NCI-H2107 treated with DMSO at 0.1 percent for 48 hours (cell line): ENCODE measurements at regions not wholly inside any gene's neighbourhood (a gene's known extent, or its start where the extent isn't known, plus 50 kb on each side); places are given as distances from the start of the nearest gene placed in this dataset.

Experiments
- DNase-seq: peaks from one replicate; lab custom pipeline; 2025; ENCODE audit not compliant: unreplicated experiment; lab: John Stamatoyannopoulos, UW

DNA sequence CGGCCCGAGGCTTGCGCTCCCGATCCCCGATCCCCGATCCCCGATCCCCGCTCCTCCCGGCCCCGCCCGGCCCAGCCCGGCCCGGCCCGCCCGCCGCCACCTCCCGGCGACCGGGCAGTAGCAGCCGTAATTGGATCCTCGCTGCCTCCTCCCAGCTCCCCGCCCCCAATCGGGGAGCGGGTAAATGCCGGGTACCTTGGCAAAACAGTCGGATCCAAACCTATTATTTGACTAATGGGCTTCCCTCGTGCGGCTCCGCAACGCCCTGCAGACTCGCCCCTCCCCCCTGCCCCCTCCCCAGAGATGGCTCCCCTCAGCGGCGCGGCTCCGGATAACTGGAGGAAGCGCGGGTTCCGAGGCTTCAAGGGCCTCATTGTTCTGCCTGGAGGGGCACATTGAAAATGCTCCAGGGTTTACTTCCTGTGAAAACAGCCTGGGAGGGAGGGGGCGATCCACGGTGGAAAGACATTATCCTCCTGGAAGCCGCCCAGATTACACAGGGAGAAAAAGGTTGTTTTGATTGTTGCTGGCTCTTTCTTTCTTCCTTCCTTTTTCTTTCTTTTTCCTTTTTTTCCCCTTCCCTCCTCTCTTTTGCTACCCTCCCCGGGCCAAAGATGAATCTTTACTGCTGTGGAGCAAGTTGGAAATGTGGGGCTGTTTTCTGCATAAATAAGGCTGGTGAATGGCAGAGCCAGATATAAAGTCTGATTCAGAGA, 94.7 kb upstream of the ZMIZ1 start:
- peak; percentile 72 for DNase-seq

DNA sequence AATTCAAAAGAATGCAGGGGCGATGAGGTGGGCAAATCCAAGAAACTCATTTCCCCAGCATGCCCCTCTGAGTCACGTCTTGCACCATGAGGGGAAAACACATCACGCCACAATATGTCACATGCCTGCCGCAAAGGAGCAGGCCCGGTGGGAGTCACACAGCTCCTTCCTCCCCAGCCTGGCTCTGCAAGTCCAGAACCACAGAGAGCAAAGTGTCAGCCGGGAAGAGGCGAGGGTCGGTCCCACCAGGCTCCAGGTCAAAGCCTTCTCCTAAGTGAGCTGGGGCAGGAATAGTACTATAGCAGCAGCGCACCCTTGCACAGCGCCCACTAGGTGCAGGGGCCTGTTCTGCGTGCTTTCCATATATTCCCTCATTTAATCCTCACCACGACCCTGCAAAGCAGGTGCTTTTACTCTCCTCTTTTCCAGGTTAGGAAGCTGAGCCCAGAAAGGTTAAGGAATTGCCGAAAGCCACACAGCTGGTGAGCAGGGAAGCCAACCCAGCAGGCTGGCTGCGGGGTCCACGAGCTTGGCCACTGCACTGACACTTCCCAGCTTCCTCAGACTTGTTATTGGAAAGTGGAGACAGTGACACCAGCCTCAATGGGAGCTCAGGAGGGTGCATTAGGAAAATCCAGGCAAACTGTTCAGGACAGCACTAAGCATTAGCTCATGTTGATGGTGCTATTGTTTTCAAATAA, 94.0 kb upstream of the ZMIZ1 start:
- peak; percentile 23 for DNase-seq

DNA sequence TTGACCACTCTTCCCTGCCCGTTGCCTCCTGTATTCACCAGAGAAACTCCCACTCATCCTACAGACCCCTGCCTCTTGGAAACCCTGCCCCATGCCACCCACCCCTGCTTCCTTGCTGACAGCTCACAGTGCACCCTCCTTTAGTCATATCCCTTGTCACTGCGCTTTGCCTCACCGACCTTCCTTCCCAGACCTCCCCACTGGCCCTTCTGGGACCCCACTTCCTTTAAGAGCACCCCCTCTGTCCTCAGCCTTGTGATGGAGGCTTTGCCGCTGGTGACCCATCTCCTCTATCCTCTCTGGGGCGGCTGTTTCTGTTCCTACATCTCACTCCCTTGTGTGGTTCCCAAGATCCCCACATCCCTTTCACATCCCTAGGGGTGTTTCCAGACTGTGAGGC, 92.8 kb upstream of the ZMIZ1 start:
- no peak for DNase-seq

DNA sequence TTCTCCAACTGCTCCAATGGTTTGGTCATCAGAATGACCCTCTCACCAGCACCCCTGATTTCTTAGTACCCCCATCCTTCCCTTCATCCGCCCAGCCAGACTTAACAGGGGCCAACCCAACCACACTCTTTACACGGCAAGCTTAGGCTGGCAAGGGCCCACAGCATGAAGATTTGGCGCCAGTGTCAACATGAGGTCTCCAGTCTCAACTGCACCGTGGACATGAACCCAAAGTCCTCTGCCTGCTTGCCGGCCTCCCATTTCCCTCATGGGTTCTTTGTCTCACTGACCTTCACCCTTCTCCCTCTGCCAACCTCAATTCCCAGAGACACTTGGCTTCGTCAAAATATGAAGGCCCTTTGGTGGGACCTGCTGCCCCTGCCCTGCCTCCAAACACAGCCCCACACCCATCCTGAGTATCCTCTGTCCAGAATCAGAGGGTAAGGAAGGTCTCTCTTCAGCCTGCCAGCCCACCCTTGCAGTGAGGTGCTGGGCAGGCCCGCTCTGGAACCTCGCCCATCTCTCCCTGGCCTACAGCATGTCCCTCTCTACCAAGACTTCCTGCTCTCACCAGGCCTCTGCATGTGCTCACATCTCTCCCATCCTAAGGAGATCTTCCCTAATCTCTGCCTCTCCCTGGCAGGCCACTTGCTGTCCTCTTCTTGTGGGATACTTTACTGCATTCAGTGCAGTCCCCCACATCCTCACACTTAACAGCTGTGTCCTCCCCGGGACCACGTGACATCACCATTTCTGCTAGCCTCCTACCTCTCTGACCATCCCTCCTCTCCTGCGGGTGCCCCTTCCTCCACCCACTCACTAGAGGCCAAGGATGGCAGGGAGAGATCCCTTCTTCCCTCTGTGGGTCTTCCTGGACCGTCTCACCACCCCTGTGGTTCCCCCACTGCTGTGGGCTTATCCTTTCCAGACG, 91.7 kb upstream of the ZMIZ1 start:
- DNase-seq = no peak

DNA sequence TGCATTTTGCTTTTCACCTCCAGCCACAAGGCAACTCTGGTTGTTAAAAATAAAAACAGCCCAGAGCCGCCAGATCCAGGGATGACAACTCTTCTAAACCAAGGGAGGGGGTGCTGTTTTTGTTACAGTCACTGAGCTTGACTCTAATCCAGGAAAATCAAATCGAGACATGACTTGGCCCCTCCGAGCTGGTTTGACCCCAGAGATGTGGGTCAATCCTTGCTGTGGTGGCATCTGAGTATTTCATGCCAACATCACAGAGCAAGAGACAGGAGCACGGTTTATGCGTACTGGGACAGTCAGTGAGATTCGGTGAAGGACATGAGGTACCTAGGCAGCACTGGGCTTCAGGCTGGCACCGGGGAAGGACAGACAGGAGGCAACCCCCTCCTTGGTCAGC, 88.8 kb upstream of the ZMIZ1 start:
- no peak for DNase-seq

DNA sequence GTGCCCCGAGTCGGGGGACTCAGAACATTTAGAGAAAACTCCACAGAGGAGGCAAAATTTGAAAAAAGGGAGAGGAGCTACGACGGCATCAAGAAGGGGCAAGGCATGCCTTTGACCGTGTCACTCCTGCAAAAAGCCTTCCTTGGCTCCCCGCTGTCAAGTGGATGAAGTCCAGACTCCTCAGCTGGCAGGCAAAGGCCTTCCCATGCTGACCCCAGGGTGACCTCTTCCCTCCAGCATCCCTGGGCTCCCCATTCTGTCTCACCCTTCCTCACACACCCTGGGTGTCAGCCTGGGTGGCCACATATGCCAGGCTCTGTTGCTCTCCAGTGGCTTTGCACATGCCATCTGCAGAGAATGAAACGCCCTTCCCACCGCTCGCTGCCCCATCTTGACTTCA, 88.4 kb upstream of the ZMIZ1 start:
- DNase-seq = no peak

DNA sequence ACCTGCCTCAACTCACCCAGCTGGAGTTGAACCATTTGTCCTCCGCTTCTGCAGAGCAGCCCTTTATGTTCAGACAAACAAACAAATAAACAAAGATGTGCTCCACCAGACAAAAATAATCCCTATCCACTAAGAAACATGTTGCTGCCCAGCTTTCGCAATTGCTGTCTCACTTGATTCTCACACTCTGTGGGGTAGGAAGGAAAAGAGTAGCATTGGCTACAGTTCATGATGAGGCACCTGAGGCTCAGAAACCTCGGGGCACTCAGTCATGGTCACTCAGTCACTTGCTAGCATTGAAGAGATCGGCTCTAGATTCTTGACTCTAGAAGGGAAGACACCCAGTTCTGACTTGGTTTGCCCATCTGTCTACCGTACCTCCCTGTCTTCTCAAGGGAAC, 88.0 kb upstream of the ZMIZ1 start:
- no peak for DNase-seq

DNA sequence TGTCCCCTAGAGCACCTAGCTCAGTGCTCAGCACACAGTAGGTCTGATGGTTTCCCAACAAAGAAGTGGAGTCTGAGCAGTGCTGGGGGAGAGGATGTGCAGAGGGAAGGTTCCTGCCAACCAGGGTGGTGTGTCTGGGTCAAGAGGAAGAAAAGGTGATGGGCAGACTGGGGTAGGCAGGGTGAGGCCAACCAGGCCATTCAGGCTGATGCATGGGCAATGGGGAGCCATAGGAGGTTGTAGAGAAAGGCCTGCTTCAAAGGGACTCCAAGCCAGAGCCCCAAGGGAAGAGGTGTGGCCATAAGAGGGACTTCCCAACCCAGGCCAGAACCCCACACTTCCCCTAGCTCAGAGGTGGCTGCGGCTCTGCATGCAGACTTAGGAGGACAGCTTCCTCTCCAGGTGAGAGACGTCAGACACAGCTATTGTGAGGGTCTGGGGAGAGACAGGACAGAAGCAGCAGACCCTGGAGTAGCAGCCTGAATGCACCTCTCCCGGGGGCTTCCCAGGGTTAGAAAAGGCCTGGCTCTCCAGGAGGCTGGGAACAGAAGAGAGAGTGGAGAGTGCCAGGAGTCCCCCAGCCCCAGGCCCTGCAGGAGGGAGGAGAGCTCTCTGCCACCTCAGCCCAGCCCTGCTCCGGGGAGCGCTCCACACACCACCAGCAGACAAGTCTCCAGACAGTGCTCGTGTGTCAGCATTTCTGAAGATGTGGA, 87.4 kb upstream of the ZMIZ1 start:
- no peak for DNase-seq

DNA sequence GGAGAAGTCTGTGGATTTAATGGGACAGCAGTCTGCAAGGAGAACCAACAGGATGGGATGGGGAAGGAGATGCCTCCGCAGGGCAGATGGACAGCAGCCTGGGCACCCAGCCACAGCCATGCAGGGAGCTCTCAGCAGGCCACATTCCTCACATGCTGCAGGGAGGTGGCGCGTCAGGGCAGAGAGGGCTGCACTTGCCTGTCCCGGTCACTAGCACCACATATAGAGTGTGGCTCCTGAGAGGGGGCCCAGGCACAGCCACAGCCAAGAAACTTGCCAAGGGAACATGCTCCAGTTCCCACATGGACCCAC, 86.8 kb upstream of the ZMIZ1 start:
- DNase-seq = no peak

DNA sequence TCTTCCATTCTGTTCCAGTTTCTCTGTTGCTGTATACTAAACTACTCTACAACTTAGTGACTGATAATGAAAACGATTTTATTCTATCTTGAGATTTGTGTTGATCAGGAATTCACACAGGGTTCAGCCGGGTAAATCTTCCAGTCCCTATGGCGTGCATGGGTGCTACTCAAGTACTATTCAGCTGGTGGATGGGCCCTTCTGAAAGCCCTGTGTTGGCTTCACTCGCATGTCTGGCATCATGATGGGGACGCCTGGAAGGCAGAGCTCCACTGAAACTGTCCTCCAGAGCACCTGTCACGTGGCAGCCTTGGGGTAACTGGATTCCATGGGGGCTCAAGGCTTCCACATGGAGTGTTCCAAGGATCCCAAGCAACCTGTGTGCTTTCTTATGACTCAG, 86.0 kb upstream of the ZMIZ1 start:
- no peak for DNase-seq

DNA sequence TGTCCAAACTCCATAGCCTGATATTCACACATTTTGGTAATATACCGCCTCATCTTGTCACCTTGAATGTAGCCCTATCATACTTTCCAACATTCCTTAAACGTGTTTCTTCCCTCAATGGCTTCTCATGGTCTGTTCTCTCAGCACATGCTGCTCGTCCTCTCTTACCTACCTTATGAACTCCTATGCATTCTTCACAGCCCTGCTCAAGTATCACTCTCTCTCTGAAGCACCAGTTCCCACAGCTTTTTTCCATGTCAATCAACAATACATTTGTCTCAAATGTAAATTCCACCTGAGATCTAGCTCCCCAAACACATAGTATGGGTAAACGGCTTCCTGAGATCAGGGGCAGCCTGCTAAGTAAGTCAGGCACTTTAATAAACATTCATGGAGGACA, 85.2 kb upstream of the ZMIZ1 start:
- DNase-seq = no peak

DNA sequence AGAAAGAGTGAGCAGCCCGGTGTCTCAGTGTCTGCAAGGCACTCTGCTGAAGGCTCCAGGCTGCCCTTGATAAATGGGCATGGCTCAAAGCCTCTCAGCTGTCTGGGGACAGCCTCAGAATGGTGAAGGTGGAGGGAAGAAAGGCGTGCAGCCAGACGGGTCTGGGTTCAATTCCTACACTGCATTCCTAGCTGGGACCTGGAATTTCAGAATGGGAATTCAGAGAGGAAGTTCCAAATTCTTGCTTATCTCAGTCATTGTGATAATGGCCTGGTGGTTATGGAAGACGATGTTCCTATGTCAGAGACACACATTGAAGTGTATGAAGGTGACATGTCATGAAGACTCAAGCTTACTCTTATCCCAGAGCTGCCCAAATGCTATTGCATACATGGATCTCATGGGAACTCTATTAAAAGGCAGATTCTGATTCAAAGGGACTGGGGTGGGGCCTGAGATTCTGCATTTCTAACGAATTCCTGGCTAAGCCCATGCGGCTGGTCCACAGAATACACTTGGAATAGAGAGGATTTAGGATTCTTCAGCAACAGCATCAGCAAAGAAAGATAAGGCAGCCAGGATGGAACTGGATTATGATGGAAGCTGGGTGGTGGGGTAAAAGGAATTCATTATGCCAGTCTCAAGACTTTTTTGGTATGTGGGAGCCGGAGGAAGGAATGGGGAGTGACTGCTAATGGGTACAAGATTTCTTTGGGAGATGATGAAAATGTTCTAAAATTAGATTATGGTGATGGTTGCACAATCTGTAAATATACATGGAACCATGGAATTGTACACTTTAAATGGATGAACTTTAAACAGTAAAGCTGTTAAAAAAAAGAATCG, 82.6 kb upstream of the ZMIZ1 start:
- DNase-seq = no peak

DNA sequence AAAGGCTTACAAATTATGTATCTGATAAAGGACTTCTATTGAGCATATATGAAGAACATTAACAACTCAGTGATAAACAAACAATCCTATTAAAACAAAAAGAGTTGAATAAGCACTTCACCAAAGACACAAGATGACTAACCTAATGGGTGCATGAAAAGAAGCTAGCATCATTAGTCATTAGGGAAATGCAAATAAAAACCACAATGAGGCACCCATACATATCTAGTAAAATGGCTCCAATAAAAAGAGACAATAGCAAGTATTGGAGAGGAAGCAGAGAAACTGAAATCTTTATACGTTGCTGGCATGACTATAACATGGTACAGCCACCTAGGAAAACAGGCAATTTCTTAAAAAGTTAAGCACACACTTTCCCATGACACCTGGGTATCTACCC, 77.6 kb upstream of the ZMIZ1 start:
- no peak for DNase-seq

DNA sequence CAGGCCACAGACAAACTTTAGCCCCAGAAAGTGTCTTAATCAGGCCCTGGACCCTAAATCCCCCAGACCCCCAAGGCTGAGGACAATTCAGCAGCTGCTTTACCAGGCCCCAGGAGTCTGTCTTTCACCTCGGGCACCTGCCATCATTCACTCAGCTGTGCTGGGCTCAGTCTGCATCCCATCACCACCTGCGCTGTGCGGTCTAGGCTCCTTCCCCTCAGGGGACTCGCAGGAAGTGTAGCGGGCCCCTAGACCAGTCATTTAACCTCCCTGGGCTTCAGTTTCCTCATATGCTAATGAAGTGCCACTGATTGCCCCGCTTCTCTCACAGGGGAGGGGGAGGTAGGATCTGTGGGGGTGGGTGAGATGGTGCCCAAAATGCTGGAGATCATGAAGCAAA, 76.4 kb upstream of the ZMIZ1 start:
- DNase-seq = no peak

DNA sequence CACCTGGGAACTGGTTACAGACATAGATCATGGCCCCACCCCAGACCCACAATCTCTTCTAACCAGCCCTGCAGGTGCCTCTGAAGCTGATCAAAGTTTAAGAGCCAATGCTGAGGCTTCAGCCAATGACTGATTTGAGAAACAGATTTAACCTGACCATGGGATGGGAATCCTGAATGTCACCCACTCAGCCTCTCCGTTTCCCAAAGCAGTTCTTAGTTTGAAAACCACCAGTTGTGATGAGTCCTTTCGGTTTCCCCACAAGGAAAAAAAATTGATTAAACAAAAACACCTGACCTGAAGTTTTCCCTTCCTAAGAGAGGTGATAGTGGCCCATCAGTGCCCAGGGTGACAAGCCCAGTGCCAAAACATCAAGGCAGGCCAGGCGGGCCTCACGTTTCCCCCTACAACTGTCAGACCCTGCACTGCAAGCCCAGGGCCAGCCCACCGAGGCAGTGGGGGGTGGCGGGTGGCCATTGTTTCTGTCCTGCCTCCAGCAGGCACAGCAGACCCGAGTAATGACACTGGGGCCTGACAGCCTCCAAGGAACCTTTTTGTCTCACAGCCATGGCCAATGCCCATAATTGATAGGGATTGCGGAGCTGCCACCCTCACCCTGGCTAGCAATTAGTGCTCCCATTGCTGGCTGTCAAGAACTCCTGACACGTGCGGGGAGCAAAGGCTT, 75.4 kb upstream of the ZMIZ1 start:
- DNase-seq = no peak

DNA sequence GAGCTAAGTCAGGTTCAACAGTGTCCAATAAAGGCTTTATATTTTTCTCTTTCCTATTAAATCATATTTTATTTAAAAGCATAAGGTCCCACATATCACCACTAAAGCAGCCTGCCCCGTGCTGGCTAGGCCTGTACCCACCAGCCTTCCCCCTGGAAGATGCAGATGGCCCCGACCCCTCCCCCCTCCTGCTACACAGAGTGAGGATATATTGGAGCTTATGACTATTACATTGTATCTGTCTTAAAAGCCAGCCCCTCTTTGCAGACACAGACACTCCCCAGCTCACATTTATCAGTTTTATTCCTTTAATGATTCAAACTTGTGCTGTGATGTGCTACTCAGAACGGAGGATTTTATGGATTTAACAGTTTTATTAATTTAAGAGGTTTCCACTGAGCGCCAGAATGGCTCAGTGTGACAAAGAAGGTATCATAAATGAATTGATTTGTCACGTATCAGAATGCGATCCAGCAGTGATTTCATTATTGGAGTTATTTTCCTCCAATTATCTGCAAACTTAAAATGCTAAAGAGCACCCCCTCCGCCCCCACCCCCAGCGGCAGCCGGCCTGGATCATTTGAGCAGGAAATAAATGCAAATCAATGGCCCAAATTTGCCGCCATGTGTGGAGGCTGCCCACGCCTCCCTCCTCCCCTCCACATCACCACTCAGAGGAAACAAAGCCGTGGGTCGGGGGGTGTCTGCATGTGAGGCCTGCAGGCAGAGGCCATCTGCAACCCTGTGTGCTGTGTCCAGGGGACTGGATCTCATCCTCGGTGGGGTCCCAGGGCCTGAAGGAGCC, 72.6 kb upstream of the ZMIZ1 start:
- no peak for DNase-seq

DNA sequence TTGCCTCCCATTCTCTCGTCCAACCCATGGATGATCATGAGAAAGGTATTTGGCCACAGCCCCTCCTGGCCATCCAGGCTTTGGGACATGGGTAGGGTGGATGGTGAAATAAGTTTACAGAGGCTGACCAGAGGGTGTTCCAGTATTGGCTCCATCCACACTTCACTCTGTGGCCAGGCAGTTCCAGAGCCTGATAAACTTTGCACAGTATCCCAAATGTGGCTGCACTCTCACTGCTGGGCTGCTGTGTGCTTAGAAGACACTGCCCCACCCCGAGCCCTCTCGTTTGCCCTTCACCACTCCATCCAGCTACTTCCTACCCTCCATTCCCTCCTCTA, 72.0 kb upstream of the ZMIZ1 start:
- DNase-seq = no peak

DNA sequence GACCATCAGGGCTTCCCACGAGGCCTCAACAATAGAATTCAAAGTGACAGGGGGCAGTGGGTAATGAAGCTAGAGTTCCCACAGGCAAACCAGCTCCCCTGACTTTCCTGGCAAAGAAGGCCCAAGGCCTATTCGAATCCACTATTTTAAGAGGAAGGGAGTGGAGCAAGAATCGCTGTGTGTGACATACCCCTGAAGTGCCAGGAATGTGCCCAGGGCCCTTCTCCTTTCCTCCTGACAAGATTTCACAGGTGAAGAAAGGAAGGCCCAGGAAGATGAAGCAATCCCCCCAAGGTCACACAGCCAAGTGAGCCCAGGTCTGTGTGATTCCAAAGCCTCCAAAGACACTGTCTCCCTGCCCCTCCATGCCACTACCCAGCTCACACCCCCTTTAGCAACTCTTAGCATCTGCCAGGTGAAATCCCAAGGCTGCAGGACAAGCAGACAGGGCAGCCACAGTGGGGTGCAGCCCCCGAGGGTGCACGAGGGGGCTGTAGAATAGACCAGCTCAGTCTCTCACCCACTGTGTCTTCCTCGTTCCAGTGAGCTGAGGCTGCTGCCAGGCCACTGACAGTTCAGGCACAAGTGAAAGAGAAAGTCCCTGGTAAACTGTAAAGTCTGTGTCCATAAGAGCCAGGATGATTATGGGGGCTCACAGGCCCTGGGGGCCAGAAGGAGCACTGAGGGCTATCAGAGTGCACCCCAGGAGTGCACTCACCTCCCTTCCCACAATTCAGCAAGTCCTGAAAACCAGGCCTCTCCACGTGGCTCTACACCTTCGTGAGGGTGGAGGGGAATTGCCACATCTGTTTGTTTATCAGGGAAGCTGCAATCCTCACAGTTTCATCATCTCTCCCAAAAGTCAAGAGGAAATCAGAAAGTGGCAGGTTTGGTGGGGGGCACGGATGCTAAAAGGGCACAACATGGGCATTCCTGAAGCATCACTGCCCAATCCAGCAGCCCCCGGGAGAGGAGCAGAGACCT, 70.8 kb upstream of the ZMIZ1 start:
- no peak for DNase-seq
